Astrocyte (in vitro differentiated cells and primary cell): ENCODE measurements at regions not wholly inside any gene's neighbourhood (a gene's known extent, or its start where the extent isn't known, plus 50 kb on each side); places are given as distances from the start of the nearest gene placed in this dataset.

Experiments used
- DNase-seq: peaks from one replicate; pipeline ENCODE4 v3.0.0-alpha.2; 2010; ENCODE audit warnings: low read depth
- FAIRE-seq: peaks from 2 replicates; lab custom pipeline; 2011; peaks lifted over from hg19 to GRCh38; lab: Jason Lieb, UNC
- H2AFZ ChIP-seq: 2 replicates; pipeline ENCODE4 v1.6.0; 2012; ENCODE audit warnings: low read depth, low read length, inconsistent platforms
- H3K27ac ChIP-seq: 2 replicates; pipeline ENCODE4 v1.5.1; 2011; ENCODE audit warnings: low read depth, low read length, inconsistent platforms
- H3K27me3 ChIP-seq: 2 replicates; pipeline ENCODE4 v1.6.0; 2011; ENCODE audit warnings: low read length, inconsistent platforms; ENCODE audit not compliant: insufficient read depth
- H3K36me3 ChIP-seq: 2 replicates; pipeline ENCODE4 v1.5.1; 2011; ENCODE audit warnings: low read length, inconsistent platforms; ENCODE audit not compliant: insufficient read depth
- H3K4me1 ChIP-seq: 2 replicates; pipeline ENCODE4 v1.5.1; 2011; ENCODE audit warnings: low read length, inconsistent platforms; ENCODE audit not compliant: insufficient read depth
- H3K4me2 ChIP-seq: 2 replicates; pipeline ENCODE4 v1.6.0; 2012; ENCODE audit warnings: low read length, inconsistent platforms
- H3K4me3 ChIP-seq: 2 replicates; pipeline ENCODE4 v1.5.1; 2011; ENCODE audit warnings: low read depth, mild to moderate bottlenecking, low read length, inconsistent platforms; ENCODE audit not compliant: insufficient read depth
- H3K79me2 ChIP-seq: 2 replicates; pipeline ENCODE4 v1.6.0; 2012; ENCODE audit warnings: mild to moderate bottlenecking, low read length, inconsistent platforms; ENCODE audit not compliant: insufficient read depth
- H3K9ac ChIP-seq: 2 replicates; pipeline ENCODE4 v1.6.0; 2012; ENCODE audit warnings: mild to moderate bottlenecking, low read length, inconsistent platforms
- H3K9me3 ChIP-seq: 2 replicates; pipeline ENCODE4 v1.5.1; 2012; ENCODE audit warnings: low read depth, mild to moderate bottlenecking, low read length, inconsistent platforms; ENCODE audit not compliant: insufficient read depth
- H4K20me1 ChIP-seq: 2 replicates; pipeline ENCODE4 v1.6.0; 2012; ENCODE audit warnings: low read length, inconsistent platforms; ENCODE audit not compliant: insufficient read depth
- H3K27ac Mint-ChIP-seq: one replicate; pipeline ENCODE4 v1.8.0; 2021; ENCODE audit warnings: mild to moderate bottlenecking, mixed read lengths; ENCODE audit not compliant: unreplicated experiment
- H3K27me3 Mint-ChIP-seq: one replicate; pipeline ENCODE4 v1.8.0; 2021; ENCODE audit warnings: low read depth, mixed read lengths; ENCODE audit not compliant: unreplicated experiment
- H3K36me3 Mint-ChIP-seq: one replicate; pipeline ENCODE4 v1.8.0; 2021; ENCODE audit warnings: low read depth, mixed read lengths; ENCODE audit not compliant: unreplicated experiment
- H3K4me1 Mint-ChIP-seq: one replicate; pipeline ENCODE4 v1.8.0; 2021; ENCODE audit warnings: low read depth, mixed read lengths; ENCODE audit not compliant: unreplicated experiment
- H3K4me3 Mint-ChIP-seq: one replicate; pipeline ENCODE4 v1.8.0; 2021; ENCODE audit warnings: mild to moderate bottlenecking, moderate library complexity, mixed read lengths; ENCODE audit not compliant: unreplicated experiment
- H3K9me3 Mint-ChIP-seq: one replicate; pipeline ENCODE4 v1.8.0; 2021; ENCODE audit warnings: mild to moderate bottlenecking, mixed read lengths; ENCODE audit not compliant: unreplicated experiment
- EZH2 ChIP-seq: IDR thresholded peaks from 2 replicates; pipeline ENCODE4 v1.6.1; 2012; ENCODE audit warnings: mild to moderate bottlenecking, low read length, inconsistent platforms; ENCODE audit not compliant: insufficient read depth
- TF ChIP-seq, protein P1 (sequence below): IDR thresholded peaks from 2 replicates; pipeline ENCODE4 v1.5.1; 2011; ENCODE audit warnings: low read depth, mild to moderate bottlenecking, inconsistent platforms, low read length, moderate library complexity; ENCODE audit not compliant: insufficient read depth

DNA sequence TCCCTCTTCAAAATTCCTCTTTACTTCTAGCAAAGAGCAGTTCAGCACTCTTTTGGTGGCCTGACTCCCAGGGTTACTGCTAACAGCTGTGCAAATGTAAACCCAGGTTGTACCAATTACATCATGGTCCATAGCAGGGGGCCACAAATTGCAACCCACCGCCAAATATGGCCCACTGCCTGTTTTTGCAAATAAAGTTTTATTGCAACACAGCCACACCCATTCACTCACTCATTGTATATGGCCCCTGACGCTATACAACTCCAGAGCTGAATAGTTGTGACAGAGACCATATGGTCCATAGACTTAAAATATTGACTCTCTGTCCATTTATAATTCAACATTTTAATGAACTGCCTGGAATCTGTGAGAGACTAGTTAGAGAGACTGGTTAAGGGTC is 233.4 kb downstream of the NFATC2 start:
- H3K4me3 ChIP-seq, result no peak overlapping the region
- no peak overlapping the region for H3K9ac ChIP-seq
- TF ChIP-seq, protein P1, sequence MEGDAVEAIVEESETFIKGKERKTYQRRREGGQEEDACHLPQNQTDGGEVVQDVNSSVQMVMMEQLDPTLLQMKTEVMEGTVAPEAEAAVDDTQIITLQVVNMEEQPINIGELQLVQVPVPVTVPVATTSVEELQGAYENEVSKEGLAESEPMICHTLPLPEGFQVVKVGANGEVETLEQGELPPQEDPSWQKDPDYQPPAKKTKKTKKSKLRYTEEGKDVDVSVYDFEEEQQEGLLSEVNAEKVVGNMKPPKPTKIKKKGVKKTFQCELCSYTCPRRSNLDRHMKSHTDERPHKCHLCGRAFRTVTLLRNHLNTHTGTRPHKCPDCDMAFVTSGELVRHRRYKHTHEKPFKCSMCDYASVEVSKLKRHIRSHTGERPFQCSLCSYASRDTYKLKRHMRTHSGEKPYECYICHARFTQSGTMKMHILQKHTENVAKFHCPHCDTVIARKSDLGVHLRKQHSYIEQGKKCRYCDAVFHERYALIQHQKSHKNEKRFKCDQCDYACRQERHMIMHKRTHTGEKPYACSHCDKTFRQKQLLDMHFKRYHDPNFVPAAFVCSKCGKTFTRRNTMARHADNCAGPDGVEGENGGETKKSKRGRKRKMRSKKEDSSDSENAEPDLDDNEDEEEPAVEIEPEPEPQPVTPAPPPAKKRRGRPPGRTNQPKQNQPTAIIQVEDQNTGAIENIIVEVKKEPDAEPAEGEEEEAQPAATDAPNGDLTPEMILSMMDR, result no peak
- TF ChIP-seq EZH2, result no peak
- no peak overlapping the region for H3K4me2 ChIP-seq
- no peaks in the 10 kb centered on the region for H4K20me1 ChIP-seq
- Mint-ChIP-seq H3K9me3 (peaks cover 5% of the 10 kb centered on the region), H3K36me3 (no peaks in the 10 kb centered on the region), H3K4me1 (peaks cover 43% of the 10 kb centered on the region), H3K27me3 (no peaks in the 10 kb centered on the region), H3K27ac (peak overlapping the region; percentile 43), H3K4me3 (no peak overlapping the region)
- FAIRE-seq (no peak), DNase-seq (no peak)
- H3K27me3 ChIP-seq, result no peaks in the 10 kb centered on the region
- no peak overlapping the region for H3K27ac ChIP-seq
- no peaks in the 10 kb centered on the region for H3K36me3 ChIP-seq
- no peak overlapping the region for H2AFZ ChIP-seq
- H3K4me1 ChIP-seq, result no peaks in the 10 kb centered on the region
- no peaks in the 10 kb centered on the region for H3K79me2 ChIP-seq
- H3K9me3 ChIP-seq, result peaks cover 3% of the 10 kb centered on the region

DNA sequence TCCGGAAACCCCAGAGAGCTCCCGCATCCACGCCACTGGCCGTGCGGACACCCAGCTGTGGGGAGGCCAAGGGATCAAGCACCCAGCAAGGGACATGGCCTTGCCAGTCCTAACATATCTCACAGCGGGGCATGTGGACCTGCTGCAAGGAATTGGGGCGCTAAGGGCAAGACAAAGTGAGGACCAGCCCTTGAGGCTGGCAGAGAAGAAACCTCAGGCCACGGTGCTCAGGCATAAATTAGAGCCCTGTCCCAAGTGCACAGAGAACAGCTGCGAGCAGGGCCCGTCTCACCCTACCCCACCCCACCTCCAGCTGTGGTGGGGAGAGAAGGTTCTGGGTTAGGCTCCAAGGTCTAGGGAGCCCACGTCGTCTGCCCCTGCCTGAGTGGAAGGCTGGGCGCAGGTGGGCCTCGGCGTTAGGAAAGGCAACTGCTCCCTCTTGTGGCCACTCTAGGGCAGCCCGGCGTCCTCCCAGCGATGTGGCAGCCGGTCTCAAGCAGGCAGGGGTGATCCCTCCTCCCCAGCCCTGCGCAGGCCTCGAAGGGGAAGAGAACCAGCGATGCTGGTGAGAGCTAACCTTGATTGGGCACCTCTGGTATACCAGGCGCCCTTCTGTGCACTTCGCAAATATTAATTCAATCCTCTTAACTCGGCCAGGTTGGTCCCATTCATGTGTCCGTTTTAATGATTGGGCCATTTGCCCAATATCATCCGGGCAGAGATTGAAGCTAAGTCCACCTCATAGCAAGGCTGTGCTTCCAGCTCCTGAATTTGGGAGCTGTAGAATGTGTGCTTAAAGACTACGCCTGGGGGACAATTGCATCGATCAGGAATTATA is 235.8 kb downstream of the NFATC2 start:
- H3K27ac ChIP-seq, result no peak overlapping the region
- peaks cover 14% of the 10 kb centered on the region for H3K9me3 Mint-ChIP-seq
- no peaks in the 10 kb centered on the region for H3K27me3 ChIP-seq
- H4K20me1 ChIP-seq, result no peaks in the 10 kb centered on the region
- H3K9ac ChIP-seq, result peak overlapping the region; percentile 18
- no peak overlapping the region for H3K4me3 Mint-ChIP-seq
- no peak for FAIRE-seq
- DNase-seq, result peak; percentile 29
- no peaks in the 10 kb centered on the region for H3K27me3 Mint-ChIP-seq
- peak overlapping the region; percentile 15 for H3K27ac Mint-ChIP-seq
- no peaks in the 10 kb centered on the region for H3K36me3 ChIP-seq
- peaks cover 24% of the 10 kb centered on the region for H3K4me1 Mint-ChIP-seq
- peak overlapping the region; percentile 28 for H3K4me2 ChIP-seq
- H3K79me2 ChIP-seq, result no peaks in the 10 kb centered on the region
- no peak overlapping the region for H3K4me3 ChIP-seq
- no peaks in the 10 kb centered on the region for H3K36me3 Mint-ChIP-seq
- H3K9me3 ChIP-seq, result peaks cover 5% of the 10 kb centered on the region
- TF ChIP-seq, protein P1, result peak; percentile 76
- no peak for TF ChIP-seq EZH2
- H2AFZ ChIP-seq, result peak overlapping the region; percentile 61
- H3K4me1 ChIP-seq, result no peaks in the 10 kb centered on the region

DNA sequence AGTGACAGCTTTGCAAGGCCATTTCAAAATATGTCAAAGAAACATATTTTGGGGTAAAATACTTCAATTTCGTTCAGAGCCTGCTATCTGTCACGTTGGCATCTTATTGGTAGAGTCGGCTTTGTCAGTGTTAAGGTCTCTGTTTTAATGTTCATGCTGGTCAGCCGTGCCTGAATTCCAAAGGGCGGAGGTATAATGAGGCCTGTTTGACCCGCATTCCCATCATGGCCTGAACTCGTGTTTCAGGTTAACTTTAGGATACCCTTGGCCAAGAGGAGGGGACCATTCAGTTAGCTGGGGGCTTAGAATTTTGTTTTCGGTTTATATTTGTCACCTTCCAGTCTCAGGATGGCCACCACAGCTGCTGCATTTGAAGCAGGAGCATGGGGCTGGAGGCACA is 236.4 kb downstream of the NFATC2 start:
- Mint-ChIP-seq H3K36me3 (no peaks in the 10 kb centered on the region), H3K9me3 (peaks cover 10% of the 10 kb centered on the region), H3K4me3 (no peak overlapping the region), H3K27ac (no peak overlapping the region), H3K4me1 (peaks cover 18% of the 10 kb centered on the region), H3K27me3 (no peaks in the 10 kb centered on the region)
- no peak for DNase-seq
- no peak for FAIRE-seq
- Histone ChIP-seq H3K9ac (no peak overlapping the region), H3K4me1 (no peaks in the 10 kb centered on the region), H3K36me3 (no peaks in the 10 kb centered on the region), H3K27me3 (no peaks in the 10 kb centered on the region), H3K79me2 (no peaks in the 10 kb centered on the region), H2AFZ (no peak overlapping the region), H4K20me1 (no peaks in the 10 kb centered on the region), H3K4me3 (no peak overlapping the region), H3K27ac (no peak overlapping the region), H3K9me3 (peaks cover 5% of the 10 kb centered on the region), H3K4me2 (no peak overlapping the region)
- no peak for TF ChIP-seq EZH2
- TF ChIP-seq, protein P1, result no peak
